SK-N-SH (cell line): ENCODE measurements at regions not wholly inside any gene's neighbourhood (a gene's known extent, or its start where the extent isn't known, plus 50 kb on each side); places are given as distances from the start of the nearest gene placed in this dataset.

Source experiments
- CTCF ChIA-PET: fragments of 300-600, 350-600 bp; formaldehyde crosslinking; extraction: SDS; loops from one replicate; lab custom pipeline; 2021; lab: Yijun Ruan, JAX
- POLR2A ChIA-PET: fragments of 350-600 bp; sonication (Branson Sonifier 250); formaldehyde crosslinking; extraction: SDS; loops from one replicate; lab custom pipeline; 2020; ENCODE audit warnings: antibody characterized with exemption, inconsistent platforms; lab: Yijun Ruan, JAX
- DNase-seq: peaks from one replicate; pipeline ENCODE4 v3.0.0; 2012
- H2AFZ ChIP-seq: fragments of 200-600 bp; sonication (generic); 2 replicates; pipeline ENCODE4 v1.8.1; 2016; ENCODE audit warnings: antibody characterized with exemption, mild to moderate bottlenecking, low read depth
- H3F3A ChIP-seq: fragments of 200-600 bp; sonication (generic); replicated peaks from 2 replicates; pipeline ENCODE3; 2016; ENCODE audit warnings: antibody characterized with exemption, mild to moderate bottlenecking; ENCODE audit not compliant: insufficient read depth
- H3K27ac ChIP-seq, 2 experiments: fragments of 200-500 bp in 1 of 2; fragments of 200-600 bp in 1 of 2; sonication (Bioruptor generic) in 1 of 2; sonication (generic), shearing (Covaris generic) in 1 of 2; 2 replicates each; pipeline versions ENCODE4 v1.5.1 to v1.6.1; 2014 to 2016; ENCODE audit warnings: low read depth in 2 of 2, inconsistent platforms in 1 of 2, low read length in 1 of 2, mild to moderate bottlenecking in 1 of 2, mixed read lengths in 1 of 2
- H3K27me3 ChIP-seq: fragments of 200-600 bp; sonication (generic), shearing (Covaris generic); 2 replicates; pipeline ENCODE4 v1.6.1; 2016; ENCODE audit warnings: mixed run types; ENCODE audit not compliant: insufficient read depth
- H3K36me3 ChIP-seq, 2 experiments: fragments of 200-500 bp in 1 of 2; fragments of 200-600 bp in 1 of 2; sonication (Bioruptor generic) in 1 of 2; sonication (generic) in 1 of 2; replicated peaks in 1 of 2; 2 replicates each; pipeline versions ENCODE3 to v1.5.1; 2014 to 2016; ENCODE audit warnings: low read length in 1 of 2, mild to moderate bottlenecking in 1 of 2; ENCODE audit not compliant: insufficient read depth in 2 of 2, control insufficient read depth in 1 of 2
- H3K4me1 ChIP-seq, 2 experiments: fragments of 200-500 bp in 1 of 2; fragments of 200-600 bp in 1 of 2; sonication (Bioruptor generic) in 1 of 2; sonication (generic), shearing (Covaris generic) in 1 of 2; 2 replicates each; pipeline versions ENCODE4 v1.5.1 to v1.6.1; 2014 to 2016; ENCODE audit warnings: low read depth in 1 of 2, low read length in 1 of 2, mixed run types in 1 of 2; ENCODE audit not compliant: insufficient read depth in 2 of 2, control insufficient read depth in 1 of 2
- H3K4me2 ChIP-seq: fragments of 200-600 bp; sonication (generic), shearing (Covaris generic); 2 replicates; pipeline ENCODE4 v1.6.1; 2017; ENCODE audit warnings: mixed run types
- H3K4me3 ChIP-seq, 2 experiments: fragments of 200-500 bp in 1 of 2; fragments of 200-600 bp in 1 of 2; sonication (Bioruptor generic) in 1 of 2; sonication (generic), shearing (Covaris generic) in 1 of 2; 2 replicates each; pipeline versions ENCODE4 v1.5.1 to v1.8.1; 2014 to 2016; ENCODE audit warnings: low read depth in 2 of 2, inconsistent platforms in 1 of 2, low read length in 1 of 2, mild to moderate bottlenecking in 1 of 2, mixed read lengths in 1 of 2, moderate library complexity in 1 of 2
- H3K79me2 ChIP-seq: fragments of 200-600 bp; sonication (generic); 2 replicates; pipeline ENCODE4 v1.8.1; 2017; ENCODE audit warnings: mild to moderate bottlenecking; ENCODE audit not compliant: insufficient read depth
- H3K9ac ChIP-seq: fragments of 200-600 bp; sonication (generic); 2 replicates; pipeline ENCODE4 v1.6.1; 2017; ENCODE audit warnings: mixed run types
- H3K9me2 ChIP-seq: fragments of 200-600 bp; sonication (generic); 2 replicates; pipeline ENCODE4 v1.6.1; 2017; ENCODE audit warnings: mixed run types
- H3K9me3 ChIP-seq: fragments of 200-600 bp; sonication (generic); 2 replicates; pipeline ENCODE4 v1.6.1; 2017; ENCODE audit warnings: mixed run types, mild to moderate bottlenecking, moderate library complexity
- H4K20me1 ChIP-seq: fragments of 200-600 bp; sonication (generic); 2 replicates; pipeline ENCODE4 v1.6.1; 2017; ENCODE audit warnings: mild to moderate bottlenecking, mixed run types; ENCODE audit not compliant: insufficient read depth
- FOXJ3 ChIP-seq: sonication (generic); formaldehyde crosslinking; IDR thresholded peaks from 2 replicates; pipeline ENCODE4 v1.5.1; 2020; ENCODE audit warnings: mild to moderate bottlenecking, missing genetic modification reagents
- GABPA ChIP-seq: IDR thresholded peaks from 2 replicates; pipeline ENCODE4 v1.4.0; 2012; ENCODE audit warnings: low read depth, mild to moderate bottlenecking
- IRF3 ChIP-seq: fragments of 150-350 bp; IDR thresholded peaks from 2 replicates; pipeline ENCODE4 v1.6.1; 2016; ENCODE audit warnings: mild to moderate bottlenecking, low read depth, low read length
- MAX ChIP-seq: IDR thresholded peaks from 2 replicates; pipeline ENCODE4 v1.4.0; 2012; ENCODE audit warnings: low read depth
- NFIC ChIP-seq: IDR thresholded peaks from 2 replicates; pipeline ENCODE4 v1.4.0; 2012; ENCODE audit warnings: borderline replicate concordance
- NRF1 ChIP-seq: IDR thresholded peaks from 2 replicates; pipeline ENCODE4 v1.6.1; 2012; ENCODE audit warnings: low read depth, mild to moderate bottlenecking, low read length
- PBX3 ChIP-seq: IDR thresholded peaks from 2 replicates; pipeline ENCODE4; 2012
- RAD21 ChIP-seq: IDR thresholded peaks from 2 replicates; pipeline ENCODE4 v1.6.1; 2012; ENCODE audit warnings: mild to moderate bottlenecking, low read length
- SIN3A ChIP-seq: IDR thresholded peaks from 2 replicates; pipeline ENCODE4 v1.6.1; 2012; ENCODE audit warnings: low read depth, mild to moderate bottlenecking, low read length, moderate library complexity, borderline replicate concordance
- USF1 ChIP-seq: IDR thresholded peaks from 2 replicates; pipeline ENCODE4 v1.4.0; 2012; ENCODE audit warnings: low read depth, borderline replicate concordance
- USF2 ChIP-seq: fragments of 150-350 bp; IDR thresholded peaks from 2 replicates; pipeline ENCODE4 v1.6.1; 2017; ENCODE audit warnings: antibody characterized with exemption, low read length, low read depth, borderline replicate concordance
- ZBTB33 ChIP-seq: IDR thresholded peaks from 2 replicates; pipeline ENCODE4 v1.4.0; 2012; ENCODE audit warnings: low read depth, borderline replicate concordance
- WGBS: methylation state at CpG from one replicate; pipeline ENCODE4 v1.1.6; 2017; ENCODE audit warnings: low lambda C conversion rate; 5-methylcytosine and 5-hydroxymethylcytosine counted together

- Histone ChIP-seq H4K20me1 (no peaks in the 10 kb centered on the region), H3K27me3 (no peaks in the 10 kb centered on the region), H3K9me3 (no peaks in the 10 kb centered on the region), H3K9ac (no peak overlapping the region), H3K79me2 (no peaks in the 10 kb centered on the region), H3K4me2 (no peak overlapping the region), H3K36me3 (no peaks in the 10 kb centered on the region), H2AFZ (0 out of 2 replicates have a peak overlapping the region, but pooled peaks have one; percentile 3), H3K27ac (no peak overlapping the region), H3K9me2 (no peaks in the 10 kb centered on the region), H3K4me3 (no peak overlapping the region), H3K4me1 (peaks cover 0 to 3% of the 10 kb centered on the region in 2 experiments; a peak in 2 of 4 replicates), H3F3A (no peaks in the 10 kb centered on the region)
- no peak for DNase-seq
- 75% methylated on average over 6 of the region's 6 CpGs for WGBS
- ChIA-PET CTCF (interaction anchor here (1.0 to 1.9 kb wide), 4 partner anchors 27 to 1236 kb away, joined by 3 to 9 read pairs (median 4); partner anchors contain the start of gene IGFBP3), POLR2A (no interaction called here)
- TF ChIP-seq RAD21: no peak
- TF ChIP-seq GABPA: no peak
- TF ChIP-seq ZBTB33: no peak
- TF ChIP-seq SIN3A: no peak
- TF ChIP-seq USF2: no peak
- no peak for TF ChIP-seq IRF3
- TF ChIP-seq NRF1: no peak
- no peak for TF ChIP-seq USF1
- TF ChIP-seq FOXJ3 (CRISPR knock-in tag): no peak
- no peak for TF ChIP-seq MAX
- TF ChIP-seq NFIC: no peak
- TF ChIP-seq PBX3: no peak
Measured at GRCh38 chr7:47153576-47153975, 428.3 kb downstream of the TNS3 start.
